IPS-20b (cell line): ENCODE measurements at regions not wholly inside any gene's neighbourhood (a gene's known extent, or its start where the extent isn't known, plus 50 kb on each side); places are given as distances from the start of the nearest gene placed in this dataset.

ENCODE experiments used
- H3K27ac ChIP-seq: one replicate; pipeline ENCODE4 v1.5.1; 2013; ENCODE audit warnings: low read length
- H3K27me3 ChIP-seq: 2 replicates; pipeline ENCODE4 v1.6.1; 2013; ENCODE audit warnings: mild to moderate bottlenecking, low read length, inconsistent platforms; ENCODE audit not compliant: insufficient read depth
- H3K36me3 ChIP-seq: 2 replicates; pipeline ENCODE4 v1.6.1; 2013; ENCODE audit warnings: low read depth, mild to moderate bottlenecking, inconsistent platforms, low read length, moderate library complexity; ENCODE audit not compliant: insufficient read depth
- H3K4me1 ChIP-seq: 2 replicates; pipeline ENCODE4 v1.6.1; 2013; ENCODE audit warnings: mild to moderate bottlenecking, control low read depth, inconsistent platforms, low read length, moderate library complexity; ENCODE audit not compliant: insufficient read depth
- H3K4me3 ChIP-seq: 2 replicates; pipeline ENCODE4 v1.5.1; 2013; ENCODE audit warnings: mild to moderate bottlenecking, low read length, inconsistent platforms
- H3K9ac ChIP-seq: 2 replicates; pipeline ENCODE4 v1.6.1; 2013; ENCODE audit warnings: low read depth, mild to moderate bottlenecking, inconsistent platforms, low read length, moderate library complexity
- H3K9me3 ChIP-seq: 2 replicates; pipeline ENCODE4 v1.6.1; 2013; ENCODE audit warnings: mild to moderate bottlenecking, low read depth, low read length, inconsistent platforms; ENCODE audit not compliant: insufficient read depth

- no peak overlapping the region for H3K9ac ChIP-seq
- H3K36me3 ChIP-seq = no peaks in the 10 kb centered on the region
- no peaks in the 10 kb centered on the region for H3K27me3 ChIP-seq
- no peak overlapping the region for H3K4me3 ChIP-seq
- no peaks in the 10 kb centered on the region for H3K9me3 ChIP-seq
- no peak overlapping the region for H3K27ac ChIP-seq
- H3K4me1 ChIP-seq = no peaks in the 10 kb centered on the region
Measured at GRCh38 chr21:32886339-32886738, 114.8 kb upstream of the PAXBP1 start.

- H3K4me3 ChIP-seq = no peak overlapping the region
- H3K4me1 ChIP-seq = no peaks in the 10 kb centered on the region
Measured at GRCh38 chr21:32887026-32887425, 115.5 kb upstream of the PAXBP1 start.

GRCh38 chr21:32888971-32889370 lies 117.4 kb upstream of the PAXBP1 start:
- Histone ChIP-seq H3K27me3 (no peaks in the 10 kb centered on the region), H3K4me1 (no peaks in the 10 kb centered on the region), H3K27ac (no peak overlapping the region), H3K36me3 (no peaks in the 10 kb centered on the region), H3K4me3 (no peak overlapping the region), H3K9me3 (no peaks in the 10 kb centered on the region), H3K9ac (no peak overlapping the region)

More at GRCh38 chr21:32887026-32887425, 115.5 kb upstream of the PAXBP1 start:
- H3K27ac ChIP-seq = no peak overlapping the region
- no peaks in the 10 kb centered on the region for H3K27me3 ChIP-seq
- no peaks in the 10 kb centered on the region for H3K36me3 ChIP-seq
- H3K9ac ChIP-seq = no peak overlapping the region
- no peaks in the 10 kb centered on the region for H3K9me3 ChIP-seq

GRCh38 chr21:32889596-32889995 lies 118.0 kb upstream of the PAXBP1 start:
- no peaks in the 10 kb centered on the region for H3K4me1 ChIP-seq

GRCh38 chr21:32894321-32894720 lies 122.8 kb upstream of the PAXBP1 start:
- Histone ChIP-seq H3K27me3 (no peaks in the 10 kb centered on the region), H3K4me1 (no peaks in the 10 kb centered on the region), H3K4me3 (no peak overlapping the region), H3K36me3 (no peaks in the 10 kb centered on the region), H3K27ac (no peak overlapping the region), H3K9ac (no peak overlapping the region), H3K9me3 (no peaks in the 10 kb centered on the region)

More at GRCh38 chr21:32889596-32889995, 118.0 kb upstream of the PAXBP1 start:
- Histone ChIP-seq H3K27me3 (no peaks in the 10 kb centered on the region), H3K9ac (no peak overlapping the region), H3K9me3 (no peaks in the 10 kb centered on the region), H3K27ac (no peak overlapping the region), H3K36me3 (no peaks in the 10 kb centered on the region), H3K4me3 (no peak overlapping the region)

- Histone ChIP-seq H3K27me3 (no peaks in the 10 kb centered on the region), H3K36me3 (no peaks in the 10 kb centered on the region), H3K9me3 (no peaks in the 10 kb centered on the region), H3K9ac (no peak overlapping the region), H3K27ac (no peak overlapping the region), H3K4me1 (no peaks in the 10 kb centered on the region), H3K4me3 (no peak overlapping the region)
Measured at GRCh38 chr21:32900814-32901213, 124.9 kb upstream of the OLIG2 start.

GRCh38 chr21:32907521-32907920 lies 118.2 kb upstream of the OLIG2 start:
- Histone ChIP-seq H3K27me3 (no peaks in the 10 kb centered on the region), H3K4me3 (no peak overlapping the region), H3K4me1 (no peaks in the 10 kb centered on the region), H3K36me3 (no peaks in the 10 kb centered on the region), H3K9me3 (no peaks in the 10 kb centered on the region), H3K27ac (no peak overlapping the region), H3K9ac (no peak overlapping the region)

GRCh38 chr21:32908534-32908933 lies 117.2 kb upstream of the OLIG2 start:
- H3K9me3 ChIP-seq = no peaks in the 10 kb centered on the region
- no peak overlapping the region for H3K27ac ChIP-seq
- H3K4me1 ChIP-seq = no peaks in the 10 kb centered on the region
- H3K4me3 ChIP-seq = no peak overlapping the region
- no peaks in the 10 kb centered on the region for H3K36me3 ChIP-seq
- H3K9ac ChIP-seq = no peak overlapping the region
- no peaks in the 10 kb centered on the region for H3K27me3 ChIP-seq

GRCh38 chr21:32909393-32909792 lies 116.3 kb upstream of the OLIG2 start:
- Histone ChIP-seq H3K9me3 (no peaks in the 10 kb centered on the region), H3K4me3 (no peak overlapping the region), H3K27ac (no peak overlapping the region), H3K27me3 (no peaks in the 10 kb centered on the region), H3K9ac (no peak overlapping the region), H3K4me1 (no peaks in the 10 kb centered on the region), H3K36me3 (no peaks in the 10 kb centered on the region)

- H3K4me1 ChIP-seq = peaks cover 11% of the 10 kb centered on the region
- H3K9ac ChIP-seq = no peak overlapping the region
- H3K36me3 ChIP-seq = no peaks in the 10 kb centered on the region
- no peak overlapping the region for H3K4me3 ChIP-seq
- H3K27me3 ChIP-seq = no peaks in the 10 kb centered on the region
- H3K27ac ChIP-seq = no peak overlapping the region
- H3K9me3 ChIP-seq = peaks cover 4% of the 10 kb centered on the region; the same call in 1 of the 2 replicates
Measured at GRCh38 chr21:32914424-32915039, 111.2 kb upstream of the OLIG2 start.

- peaks cover 11% of the 10 kb centered on the region for H3K4me1 ChIP-seq
- H3K4me3 ChIP-seq = no peak overlapping the region
- H3K9ac ChIP-seq = no peak overlapping the region
- H3K27ac ChIP-seq = no peak overlapping the region
- H3K36me3 ChIP-seq = no peaks in the 10 kb centered on the region
- H3K27me3 ChIP-seq = no peaks in the 10 kb centered on the region
- peaks cover 4% of the 10 kb centered on the region; the same call in 1 of the 2 replicates for H3K9me3 ChIP-seq
Measured at GRCh38 chr21:32915099-32915498, 110.6 kb upstream of the OLIG2 start.

GRCh38 chr21:32916088-32916487 lies 109.6 kb upstream of the OLIG2 start:
- H3K36me3 ChIP-seq = no peaks in the 10 kb centered on the region
- no peak overlapping the region for H3K4me3 ChIP-seq
- H3K4me1 ChIP-seq = peaks cover 11% of the 10 kb centered on the region
- H3K27me3 ChIP-seq = no peaks in the 10 kb centered on the region
- H3K9me3 ChIP-seq = peaks cover 4% of the 10 kb centered on the region; the same call in 1 of the 2 replicates
- no peak overlapping the region for H3K9ac ChIP-seq
- no peak overlapping the region for H3K27ac ChIP-seq
